KMS-11 (cell line): ENCODE measurements at regions not wholly inside any gene's neighbourhood (a gene's known extent, or its start where the extent isn't known, plus 50 kb on each side); places are given as distances from the start of the nearest gene placed in this dataset.

Experiments
- H2AFZ ChIP-seq: fragments of 200-600 bp; sonication (generic); 2 replicates; pipeline ENCODE4 v1.6.1; 2016; ENCODE audit warnings: antibody characterized with exemption, mixed run types, low read depth
- H3K27ac ChIP-seq: fragments of 200-600 bp; sonication (generic); 2 replicates; pipeline ENCODE4 v1.6.1; 2016; ENCODE audit warnings: mild to moderate bottlenecking, mixed run types
- H3K27me3 ChIP-seq: fragments of 200-600 bp; sonication (generic); 2 replicates; pipeline ENCODE4 v1.6.1; 2017; ENCODE audit warnings: mild to moderate bottlenecking, low read depth, mixed run types, moderate library complexity; ENCODE audit not compliant: insufficient read depth
- H3K36me3 ChIP-seq: fragments of 200-600 bp; sonication (generic); 2 replicates; pipeline ENCODE4 v1.6.1; 2017; ENCODE audit warnings: mild to moderate bottlenecking, mixed run types; ENCODE audit not compliant: insufficient read depth
- H3K4me1 ChIP-seq: fragments of 200-600 bp; sonication (generic); 2 replicates; pipeline ENCODE4 v1.6.1; 2016; ENCODE audit warnings: mild to moderate bottlenecking, low read depth, mixed run types; ENCODE audit not compliant: poor library complexity, severe bottlenecking
- H3K4me2 ChIP-seq: fragments of 200-600 bp; sonication (generic); 2 replicates; pipeline ENCODE4 v1.7.0; 2016; ENCODE audit warnings: mild to moderate bottlenecking, mixed run types
- H3K4me3 ChIP-seq: fragments of 200-600 bp; sonication (generic); IDR thresholded peaks from 2 replicates; pipeline ENCODE4 v1.6.1; 2017; ENCODE audit warnings: low read depth, low read length, mixed read lengths; ENCODE audit not compliant: insufficient read depth
- H3K79me2 ChIP-seq: fragments of 200-600 bp; sonication (generic); 2 replicates; pipeline ENCODE4 v1.6.1; 2016; ENCODE audit warnings: low read depth, mixed run types; ENCODE audit not compliant: insufficient read depth
- H3K9ac ChIP-seq: fragments of 200-600 bp; sonication (generic); 2 replicates; pipeline ENCODE4 v1.6.1; 2016; ENCODE audit warnings: mild to moderate bottlenecking, mixed run types
- H4K20me1 ChIP-seq: fragments of 200-600 bp; sonication (generic); 2 replicates; pipeline ENCODE4 v1.6.1; 2016; ENCODE audit warnings: mild to moderate bottlenecking, mixed run types; ENCODE audit not compliant: insufficient read depth
- TF ChIP-seq, protein P1 (sequence below): fragments of 200-600 bp; sonication (generic); conservative IDR thresholded peaks from 2 replicates; pipeline ENCODE4 v1.6.1; 2017; ENCODE audit warnings: low read depth, mild to moderate bottlenecking, antibody characterized with exemption, low read length, moderate library complexity, mixed read lengths

DNA sequence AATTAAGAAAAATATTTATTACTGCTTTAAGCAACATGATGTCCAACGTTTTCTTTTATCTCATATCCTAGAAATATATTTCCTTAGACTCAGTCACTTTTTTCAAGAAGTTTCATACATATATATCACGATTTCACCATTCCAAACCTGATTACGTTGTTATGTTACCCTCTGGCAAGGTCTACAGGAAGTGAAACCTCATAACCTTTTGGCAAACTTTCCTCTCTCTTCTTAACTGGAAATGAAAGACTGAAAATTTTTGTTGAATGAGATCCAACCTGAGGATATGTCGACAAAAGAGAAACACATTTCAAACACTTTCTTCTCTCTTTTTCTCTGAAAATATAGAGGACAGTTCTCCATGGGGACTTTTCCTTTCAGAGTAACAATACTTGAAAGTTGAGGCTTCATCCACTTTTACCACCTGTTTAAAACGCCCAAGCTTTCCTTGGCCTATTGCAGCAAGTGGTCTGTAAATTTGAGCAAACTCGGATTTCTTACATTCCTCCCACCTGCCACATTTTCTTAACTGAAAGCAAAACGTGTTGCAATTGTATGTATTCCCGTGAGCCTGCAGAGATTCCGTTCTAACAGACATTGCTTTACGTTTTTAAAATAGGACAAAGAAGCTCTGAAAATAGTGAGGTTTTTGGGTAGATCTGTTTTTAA, 298.1 kb downstream of the CETN3 start:
- Histone ChIP-seq H3K4me2 (no peak overlapping the region), H3K4me3 (no peak overlapping the region), H2AFZ (no peak overlapping the region)

DNA sequence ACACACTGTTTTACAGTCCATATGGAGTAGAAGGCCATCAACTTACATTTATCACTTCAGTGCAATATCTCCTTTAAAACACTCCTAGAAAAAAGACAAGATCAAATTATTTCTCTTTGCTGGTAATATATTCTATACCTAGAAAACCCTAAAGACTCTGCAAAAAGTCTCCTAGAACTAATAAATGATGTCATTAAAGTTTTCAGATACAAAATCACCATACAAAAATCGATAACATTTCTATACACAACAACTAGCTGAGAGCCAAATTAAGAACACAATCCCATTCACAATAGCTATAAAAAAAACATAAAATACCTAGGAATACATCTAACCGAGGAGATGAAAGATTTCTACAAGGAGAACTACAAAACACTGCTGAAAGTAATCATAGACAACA, 300.3 kb downstream of the CETN3 start:
- H3K27me3 ChIP-seq, result no peaks in the 10 kb centered on the region
- TF ChIP-seq, protein P1, sequence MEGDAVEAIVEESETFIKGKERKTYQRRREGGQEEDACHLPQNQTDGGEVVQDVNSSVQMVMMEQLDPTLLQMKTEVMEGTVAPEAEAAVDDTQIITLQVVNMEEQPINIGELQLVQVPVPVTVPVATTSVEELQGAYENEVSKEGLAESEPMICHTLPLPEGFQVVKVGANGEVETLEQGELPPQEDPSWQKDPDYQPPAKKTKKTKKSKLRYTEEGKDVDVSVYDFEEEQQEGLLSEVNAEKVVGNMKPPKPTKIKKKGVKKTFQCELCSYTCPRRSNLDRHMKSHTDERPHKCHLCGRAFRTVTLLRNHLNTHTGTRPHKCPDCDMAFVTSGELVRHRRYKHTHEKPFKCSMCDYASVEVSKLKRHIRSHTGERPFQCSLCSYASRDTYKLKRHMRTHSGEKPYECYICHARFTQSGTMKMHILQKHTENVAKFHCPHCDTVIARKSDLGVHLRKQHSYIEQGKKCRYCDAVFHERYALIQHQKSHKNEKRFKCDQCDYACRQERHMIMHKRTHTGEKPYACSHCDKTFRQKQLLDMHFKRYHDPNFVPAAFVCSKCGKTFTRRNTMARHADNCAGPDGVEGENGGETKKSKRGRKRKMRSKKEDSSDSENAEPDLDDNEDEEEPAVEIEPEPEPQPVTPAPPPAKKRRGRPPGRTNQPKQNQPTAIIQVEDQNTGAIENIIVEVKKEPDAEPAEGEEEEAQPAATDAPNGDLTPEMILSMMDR, result no peak

More for the DNA sequence above, 298.1 kb downstream of the CETN3 start:
- Histone ChIP-seq H3K27me3 (no peaks in the 10 kb centered on the region), H3K27ac (no peak overlapping the region), H3K79me2 (no peaks in the 10 kb centered on the region), H3K36me3 (no peaks in the 10 kb centered on the region), H3K9ac (no peak overlapping the region), H4K20me1 (no peaks in the 10 kb centered on the region), H3K4me1 (no peaks in the 10 kb centered on the region)
- TF ChIP-seq, protein P1, result no peak

DNA sequence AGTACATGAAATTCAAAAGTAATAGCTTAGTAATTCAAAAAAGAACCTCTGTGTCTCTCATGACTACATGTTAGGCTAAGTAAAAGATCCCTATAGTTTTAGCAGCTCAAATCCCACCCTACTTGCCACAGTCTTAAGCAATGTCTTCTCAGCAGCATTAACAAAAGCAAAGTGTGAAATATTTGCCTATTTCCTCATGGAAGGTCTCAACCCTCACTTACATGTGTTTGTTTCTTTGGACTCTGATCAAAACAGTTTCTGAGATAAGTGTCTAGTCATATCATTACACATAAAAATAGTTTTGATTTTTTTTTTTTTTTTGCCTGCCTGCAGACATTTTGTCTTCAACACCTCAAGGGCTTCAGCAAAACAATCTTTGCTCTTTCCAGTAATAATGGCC, 310.5 kb downstream of the CETN3 start:
- no peak overlapping the region for H3K9ac ChIP-seq
- no peaks in the 10 kb centered on the region for H3K4me1 ChIP-seq
- H4K20me1 ChIP-seq, result no peaks in the 10 kb centered on the region
- H3K4me3 ChIP-seq, result no peak overlapping the region
- H3K27me3 ChIP-seq, result no peaks in the 10 kb centered on the region
- H3K36me3 ChIP-seq, result no peaks in the 10 kb centered on the region
- H3K4me2 ChIP-seq, result no peak overlapping the region
- no peak overlapping the region for H2AFZ ChIP-seq
- TF ChIP-seq, protein P1, result no peak
- H3K27ac ChIP-seq, result no peak overlapping the region
- H3K79me2 ChIP-seq, result no peaks in the 10 kb centered on the region

More for the DNA sequence above, 300.3 kb downstream of the CETN3 start:
- Histone ChIP-seq H3K4me3 (no peak overlapping the region), H3K9ac (no peak overlapping the region), H2AFZ (no peak overlapping the region), H3K4me1 (no peaks in the 10 kb centered on the region), H3K4me2 (no peak overlapping the region), H3K27ac (no peak overlapping the region), H3K79me2 (no peaks in the 10 kb centered on the region), H3K36me3 (no peaks in the 10 kb centered on the region), H4K20me1 (no peaks in the 10 kb centered on the region)

DNA sequence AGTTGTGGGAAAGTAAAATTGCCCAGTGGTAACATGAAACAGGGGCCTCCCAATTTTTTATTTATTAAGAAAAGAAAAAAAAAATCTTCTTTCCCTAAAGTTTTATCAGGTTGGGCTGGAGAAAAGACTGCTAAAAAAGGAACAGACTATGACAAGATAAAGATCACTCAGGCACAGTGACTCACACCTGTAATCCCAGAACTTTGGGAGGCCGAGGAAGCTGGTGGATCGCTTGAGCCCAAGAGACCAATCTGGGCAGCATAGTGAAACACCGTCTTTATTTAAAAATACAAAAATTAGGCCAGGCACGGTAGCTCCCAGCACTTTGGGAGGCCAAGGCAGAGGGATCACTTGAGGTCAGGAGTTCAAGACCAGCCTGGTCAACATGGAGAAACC, 312.5 kb downstream of the CETN3 start:
- no peaks in the 10 kb centered on the region for H4K20me1 ChIP-seq
- TF ChIP-seq, protein P1, result no peak
- no peaks in the 10 kb centered on the region for H3K27me3 ChIP-seq
- H3K4me2 ChIP-seq, result no peak overlapping the region
- H2AFZ ChIP-seq, result no peak overlapping the region
- H3K36me3 ChIP-seq, result no peaks in the 10 kb centered on the region
- H3K4me1 ChIP-seq, result no peaks in the 10 kb centered on the region
- H3K79me2 ChIP-seq, result no peaks in the 10 kb centered on the region
- no peak overlapping the region for H3K9ac ChIP-seq
- H3K27ac ChIP-seq, result no peak overlapping the region
- no peak overlapping the region for H3K4me3 ChIP-seq
